GM19397 (cell line): ENCODE measurements at regions not wholly inside any gene's neighbourhood (a gene's known extent, or its start where the extent isn't known, plus 50 kb on each side); places are given as distances from the start of the nearest gene placed in this dataset.
"Not testable (repeated sequence)": the region's sequence is repeated elsewhere in the genome, so short reads cannot be mapped to it uniquely, and the experiment has no call there.

Experiments used
- ATAC-seq: cut with Tn5 transposase; IDR thresholded peaks from one replicate; pipeline ENCODE4 v1.9.1; 2021; ENCODE audit warnings: mild to moderate bottlenecking, moderate library complexity; ENCODE audit not compliant: unreplicated experiment

DNA sequence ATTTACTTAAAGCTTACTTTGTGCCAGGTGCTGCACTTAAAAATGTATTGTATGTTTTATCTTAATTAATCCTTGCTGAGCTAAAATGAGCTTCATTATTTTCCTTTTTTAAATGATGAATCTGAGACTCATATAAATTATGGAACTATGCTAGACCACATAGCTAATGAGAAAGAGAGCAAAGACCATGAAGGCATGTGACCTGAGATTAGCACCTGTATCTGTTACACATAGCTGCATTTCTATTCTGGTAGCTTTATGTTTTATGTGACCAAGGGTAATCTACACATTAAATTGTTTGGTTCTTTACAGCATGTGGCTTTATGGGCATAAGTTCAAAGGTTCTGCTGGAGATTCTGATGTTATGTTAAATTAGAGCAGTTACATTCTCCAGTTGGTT, 839.1 kb upstream of the SORCS1 start:
- ATAC-seq: no peak

DNA sequence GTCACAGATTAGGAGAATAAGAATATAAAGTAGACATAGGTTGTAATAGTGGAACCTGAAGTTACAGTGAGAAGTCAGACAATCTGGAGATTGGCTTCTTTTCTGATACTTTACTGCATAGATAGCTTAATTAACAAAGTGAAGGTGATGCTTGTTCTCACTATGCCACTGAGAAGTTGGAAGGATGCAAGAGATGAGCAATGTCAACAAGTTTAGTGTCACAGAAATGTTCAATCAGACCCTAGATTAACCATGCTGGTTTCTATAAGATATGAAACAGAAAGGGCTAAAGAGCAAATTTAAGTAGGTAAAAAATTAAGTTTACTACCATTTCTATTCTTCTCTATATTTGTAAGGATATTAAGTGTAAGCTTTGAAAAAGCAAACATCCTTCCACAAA, 838.6 kb upstream of the SORCS1 start:
- ATAC-seq: no peak

DNA sequence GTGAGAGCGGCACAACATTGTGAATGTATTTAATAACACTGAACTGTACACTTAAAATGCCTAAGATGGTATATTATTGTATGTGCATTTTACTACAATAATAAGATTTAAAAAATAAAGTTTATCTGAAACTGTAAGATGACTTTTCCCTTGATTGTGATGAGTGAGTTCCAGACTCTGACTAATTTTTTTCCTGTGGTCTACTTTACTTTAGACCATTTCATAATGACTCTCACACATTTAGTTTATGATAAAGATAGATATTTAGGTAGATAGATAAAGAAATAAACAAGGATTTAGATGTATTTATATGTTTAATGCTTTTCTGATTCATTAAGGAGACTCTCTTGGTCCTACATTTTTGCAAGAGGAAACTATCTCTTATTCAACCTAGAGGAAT, 835.9 kb upstream of the SORCS1 start:
- ATAC-seq: no peak

DNA sequence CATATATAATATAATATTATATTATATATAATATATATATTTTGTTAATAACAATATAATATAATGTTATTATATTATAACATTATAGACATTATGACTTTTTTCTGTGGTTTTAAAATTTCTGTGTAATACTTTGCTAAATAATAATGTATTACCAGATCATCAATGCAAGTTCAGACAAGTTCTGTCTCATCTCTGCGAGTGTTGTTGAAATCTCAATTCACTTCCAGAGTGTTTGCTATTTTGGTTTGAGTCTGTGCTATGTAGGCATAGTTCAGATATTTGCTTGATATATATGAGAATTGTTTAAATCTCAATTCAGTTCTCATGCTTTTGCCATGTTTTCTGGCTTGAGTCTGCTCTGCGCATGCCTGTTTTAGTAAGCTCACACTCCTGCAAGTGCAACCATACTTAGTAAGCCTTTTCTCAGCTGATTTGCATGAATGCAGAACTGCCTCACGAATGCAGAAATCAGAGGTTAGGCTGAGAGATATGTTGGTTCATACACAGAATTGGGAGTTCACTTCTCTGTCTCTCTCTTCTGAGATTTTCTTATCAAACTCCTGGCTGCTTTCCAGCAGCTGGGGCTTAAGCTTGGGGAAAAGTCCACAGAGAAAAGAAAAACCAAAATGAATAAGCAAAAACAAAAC, 830.2 kb upstream of the SORCS1 start:
- no peak for ATAC-seq

DNA sequence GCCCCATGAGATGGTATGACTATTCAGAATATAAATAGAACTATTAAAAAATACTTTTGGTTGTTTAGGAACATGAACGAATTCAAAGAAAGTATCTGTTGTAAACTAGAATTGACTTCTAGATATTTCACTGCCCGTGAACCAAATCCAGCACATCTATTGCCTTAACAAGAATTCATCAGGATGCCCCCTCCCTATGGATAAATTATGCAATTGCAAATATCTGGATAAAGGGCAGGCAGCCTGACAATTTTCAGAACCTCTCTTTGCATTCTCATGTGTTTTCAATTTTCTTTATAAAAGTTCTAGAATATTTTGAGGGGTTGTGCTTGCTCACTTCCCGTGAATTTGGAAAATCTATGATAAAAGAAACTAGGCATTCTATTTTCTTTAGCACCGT, 822.1 kb upstream of the SORCS1 start:
- ATAC-seq: no peak

DNA sequence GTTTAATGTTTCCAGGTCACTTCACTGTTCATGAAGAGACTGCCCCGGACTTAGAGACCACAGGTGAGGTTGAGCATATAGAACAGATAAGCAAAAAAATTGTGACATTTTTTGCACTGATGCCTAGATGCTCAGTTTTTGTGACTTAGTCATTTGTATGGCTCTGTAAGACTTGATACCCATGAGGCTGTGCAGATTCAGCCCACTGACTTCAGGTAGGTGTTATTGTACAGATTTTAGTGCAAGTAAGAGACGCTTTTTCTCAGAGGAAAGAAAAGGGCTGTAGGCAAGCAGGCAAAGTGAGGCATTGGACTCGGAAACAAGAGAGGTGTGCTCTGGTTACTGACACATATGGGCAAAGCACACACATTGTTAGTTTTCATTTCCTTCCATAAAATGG, 820.1 kb upstream of the SORCS1 start:
- no peak for ATAC-seq

DNA sequence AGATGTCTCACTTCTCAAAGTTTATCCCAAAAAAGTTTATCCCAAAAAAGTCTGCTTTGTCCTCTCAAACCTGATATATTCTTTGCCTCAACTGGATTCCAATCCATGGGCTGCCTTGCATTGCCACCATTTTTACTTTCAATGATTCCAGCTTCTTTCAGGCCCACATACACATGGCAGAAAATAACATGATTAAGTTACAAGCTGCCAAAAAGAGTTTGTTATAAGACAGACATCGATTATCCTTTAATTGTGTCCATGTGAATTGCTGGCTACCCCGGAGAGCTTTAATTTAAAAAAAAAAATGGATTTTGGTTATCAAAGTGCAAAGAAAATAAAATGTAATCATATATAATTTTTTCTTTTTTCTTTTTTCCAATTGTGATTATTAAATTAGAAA, 819.6 kb upstream of the SORCS1 start:
- no peak for ATAC-seq

DNA sequence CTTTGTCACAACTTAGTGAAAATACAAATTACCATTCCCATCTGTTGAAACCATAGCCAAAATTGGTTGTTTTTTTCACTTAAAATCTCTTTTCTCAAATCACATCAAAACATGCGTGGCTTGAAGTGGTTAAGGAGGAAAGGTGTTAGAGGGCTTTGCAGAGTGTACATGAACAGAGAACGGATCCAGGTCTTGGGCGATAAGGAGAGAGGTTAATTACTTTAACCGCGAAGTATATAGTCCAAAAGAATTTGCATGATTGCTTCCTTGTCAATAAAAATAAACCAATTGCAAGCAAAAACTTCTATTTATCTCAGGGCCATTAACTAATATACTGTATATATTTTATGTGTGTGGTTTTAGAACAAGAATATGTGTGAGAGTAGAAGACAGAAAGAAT, 813.9 kb upstream of the SORCS1 start:
- no peak for ATAC-seq

DNA sequence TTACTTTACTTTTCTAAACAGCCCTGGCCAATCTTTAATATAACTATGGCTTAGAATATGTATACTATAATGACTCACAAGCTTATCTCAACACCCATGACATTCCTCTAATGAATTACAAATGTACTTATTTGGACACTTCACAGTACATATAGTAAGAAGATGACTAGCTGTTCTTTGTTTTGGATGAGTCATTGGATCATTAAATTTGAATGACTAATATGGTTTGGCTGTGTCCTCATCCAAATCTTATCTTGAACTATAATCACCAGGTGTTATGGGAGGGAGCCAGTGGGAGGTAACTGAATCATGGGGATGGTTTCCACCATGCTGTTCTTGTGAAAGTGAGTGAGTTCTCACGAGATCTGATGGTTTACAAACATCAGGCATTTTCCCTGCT, 807.5 kb upstream of the SORCS1 start:
- ATAC-seq: no peak

DNA sequence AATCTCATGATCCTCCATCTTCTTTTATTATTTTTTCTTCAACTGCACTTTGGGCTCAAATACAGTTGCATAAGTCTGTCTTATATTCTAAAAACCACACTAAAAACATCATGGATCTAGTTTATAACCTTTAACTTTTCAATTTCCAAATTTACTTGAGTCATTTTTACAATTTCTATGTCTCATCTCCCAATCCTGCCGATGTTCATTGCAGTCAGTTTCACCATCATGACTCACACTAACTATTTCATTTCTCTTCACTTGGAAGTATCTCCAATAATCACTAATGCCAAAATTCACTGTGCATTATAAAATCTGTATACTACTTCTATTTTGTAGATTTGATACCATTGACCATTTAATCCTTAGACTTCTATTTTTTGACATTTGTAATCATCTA, 806.9 kb upstream of the SORCS1 start:
- ATAC-seq: no peak

DNA sequence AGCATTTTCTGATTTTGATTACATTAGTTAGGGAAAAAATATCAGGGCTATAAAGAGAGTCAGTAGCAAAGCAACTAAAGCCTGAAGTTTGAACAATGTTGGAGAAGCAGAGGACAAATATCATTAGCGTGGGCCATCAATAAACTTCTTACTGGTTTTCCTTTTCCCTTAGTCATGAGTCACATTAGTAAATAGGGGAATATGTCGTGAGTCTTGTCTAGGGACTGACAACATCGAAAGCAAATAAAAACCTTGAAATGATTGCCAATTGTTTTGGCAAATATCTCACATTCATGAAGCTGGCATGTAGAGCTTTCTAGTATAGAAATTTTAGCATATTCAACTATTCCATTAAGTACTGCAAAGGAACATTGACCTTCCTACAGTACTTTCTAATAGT, 806.0 kb upstream of the SORCS1 start:
- ATAC-seq: no peak

DNA sequence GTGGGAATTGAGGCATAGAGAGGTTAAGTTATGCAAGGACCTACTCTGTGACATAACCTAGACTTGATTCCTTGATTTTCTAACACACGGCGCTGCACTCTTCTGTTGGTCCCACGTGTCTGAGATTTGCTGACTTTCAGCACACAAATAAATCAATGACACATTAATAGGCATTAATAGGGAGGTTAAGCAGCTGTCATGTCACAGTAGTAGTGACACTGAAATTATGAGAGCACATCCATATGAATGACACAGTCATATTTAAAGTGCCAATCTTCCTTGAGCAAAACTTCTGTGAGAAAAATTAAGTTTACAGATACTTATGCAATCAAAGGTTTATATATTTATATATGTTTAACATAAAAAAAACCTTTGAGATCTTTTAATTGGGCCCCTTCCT, 805.4 kb upstream of the SORCS1 start:
- ATAC-seq: no peak

DNA sequence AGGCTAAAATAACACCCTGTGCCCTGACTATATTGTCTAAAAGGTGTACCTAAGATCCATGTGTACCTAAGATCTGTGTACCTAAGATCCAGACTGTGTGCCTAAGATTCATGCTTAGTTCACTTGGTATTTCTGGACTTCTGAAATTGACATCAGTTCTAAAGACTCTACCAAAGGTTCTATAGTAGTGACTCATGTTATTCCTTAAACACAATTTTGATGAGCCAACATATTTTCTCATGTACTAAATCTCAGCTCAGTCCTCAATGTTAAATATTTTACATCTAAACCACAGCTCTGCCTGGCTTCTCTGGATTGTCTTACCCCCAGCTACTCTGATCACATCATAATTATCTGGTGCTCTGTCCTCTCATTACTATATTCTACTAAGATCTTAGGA, 802.3 kb upstream of the SORCS1 start:
- no peak for ATAC-seq

DNA sequence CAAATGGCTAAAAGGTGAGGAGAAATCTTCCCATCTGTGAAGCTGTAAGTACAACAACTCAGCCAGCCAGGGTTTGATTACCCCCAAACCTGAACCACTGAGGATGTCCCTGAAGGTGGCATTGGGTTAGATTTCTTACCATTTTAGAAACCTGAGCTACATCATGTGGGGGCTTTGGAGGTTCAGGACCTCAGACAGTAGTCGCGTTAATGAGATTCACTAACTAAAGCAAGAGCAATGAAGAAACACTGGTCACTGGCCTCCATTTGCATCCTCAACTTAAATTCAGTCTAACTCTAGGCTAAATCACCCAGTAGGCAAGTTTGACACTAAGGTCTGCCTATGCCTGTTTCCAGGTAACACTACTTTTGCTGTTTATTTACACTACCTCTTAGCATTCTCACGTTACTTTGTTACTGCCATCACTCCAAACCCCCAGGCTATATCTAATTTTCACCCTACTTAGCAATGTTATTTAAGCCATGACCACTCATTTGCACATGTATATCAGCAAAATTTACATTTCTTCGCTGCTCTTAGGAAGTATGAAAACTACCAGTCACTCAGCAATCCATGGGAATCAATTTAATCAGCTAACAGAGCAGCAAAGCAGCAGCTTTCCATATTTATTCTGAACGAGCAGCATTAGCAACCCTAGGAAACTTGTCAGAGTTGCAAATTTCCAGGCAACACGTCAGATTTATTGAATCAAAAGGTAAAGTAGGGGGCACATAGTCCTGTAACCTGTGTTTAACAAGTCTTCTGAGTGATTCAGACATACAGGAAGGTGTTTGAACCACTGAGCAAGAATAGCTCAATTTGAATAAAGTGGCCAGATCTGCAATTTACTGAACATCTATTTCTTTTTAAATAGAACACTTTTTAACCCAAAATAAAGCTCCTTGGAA, 788.4 kb upstream of the SORCS1 start:
- no peak for ATAC-seq

DNA sequence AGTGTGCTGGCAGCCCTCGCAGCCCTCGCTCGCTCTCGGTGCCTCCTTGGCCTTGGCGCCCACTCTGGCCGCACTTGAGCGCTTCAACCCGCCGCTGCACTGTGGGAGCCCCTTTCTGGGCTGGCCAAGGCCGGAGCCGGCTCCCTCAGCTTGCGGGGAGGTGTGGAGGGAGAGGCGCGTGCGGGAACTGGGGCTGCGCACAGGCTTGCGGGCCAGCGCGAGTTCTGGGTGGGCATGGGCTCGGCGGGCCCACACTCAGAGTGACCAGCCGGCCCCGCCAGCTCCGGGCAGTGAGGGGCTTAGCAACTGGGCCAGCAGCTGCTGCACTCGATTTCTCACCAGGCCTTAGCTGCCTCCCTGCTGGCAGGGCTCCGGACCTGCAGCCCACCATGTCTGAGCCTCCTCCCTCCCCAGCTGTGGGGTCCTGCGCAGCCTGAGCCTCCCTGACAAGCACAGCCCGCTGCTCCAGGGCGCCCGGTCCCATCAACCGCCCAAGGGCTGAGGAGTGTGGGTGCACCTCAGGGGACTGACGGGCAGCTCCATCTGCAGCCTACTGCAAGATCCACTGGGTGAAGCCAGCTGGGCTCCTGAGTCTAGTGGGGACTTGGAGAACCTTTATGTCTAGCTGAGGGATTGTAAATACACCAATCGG, 786.0 kb upstream of the SORCS1 start:
- ATAC-seq: not testable (repeated sequence)

DNA sequence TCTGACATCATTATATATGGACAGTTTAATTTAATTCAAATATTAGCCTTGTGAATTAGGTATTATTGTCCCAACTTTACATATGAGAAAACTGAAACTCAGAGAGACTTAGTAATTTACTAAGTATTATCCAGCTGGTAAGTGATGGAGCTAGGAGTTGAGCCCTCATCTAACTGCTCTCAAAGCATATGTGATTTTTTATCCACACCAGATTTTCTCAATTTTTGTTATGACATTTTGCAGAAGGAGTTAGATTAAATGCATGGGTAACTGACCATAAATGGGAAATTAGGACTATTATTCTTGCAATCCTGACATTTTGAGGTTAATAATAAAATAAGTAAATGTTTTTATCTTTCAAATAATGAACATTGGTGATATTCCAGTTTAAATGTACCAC, 778.3 kb upstream of the SORCS1 start:
- no peak for ATAC-seq

DNA sequence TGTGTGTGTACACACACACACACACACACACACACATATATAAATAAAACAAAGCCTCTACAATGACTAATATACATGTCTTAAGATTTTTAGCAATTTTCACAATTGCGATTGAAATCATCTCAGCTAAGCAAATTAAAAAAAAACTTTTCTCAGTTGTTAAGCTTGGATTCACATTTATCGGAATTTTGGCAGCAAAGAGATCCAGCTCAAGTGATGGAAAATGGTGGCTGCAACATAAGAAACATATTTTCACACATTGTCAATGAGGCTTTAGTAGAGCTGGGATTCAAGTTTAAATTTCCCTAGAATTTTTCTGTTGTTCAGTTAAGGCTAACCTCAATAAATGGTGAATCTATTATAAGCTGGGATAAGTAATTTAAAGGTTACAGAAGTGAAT, 768.6 kb upstream of the SORCS1 start:
- ATAC-seq: no peak

DNA sequence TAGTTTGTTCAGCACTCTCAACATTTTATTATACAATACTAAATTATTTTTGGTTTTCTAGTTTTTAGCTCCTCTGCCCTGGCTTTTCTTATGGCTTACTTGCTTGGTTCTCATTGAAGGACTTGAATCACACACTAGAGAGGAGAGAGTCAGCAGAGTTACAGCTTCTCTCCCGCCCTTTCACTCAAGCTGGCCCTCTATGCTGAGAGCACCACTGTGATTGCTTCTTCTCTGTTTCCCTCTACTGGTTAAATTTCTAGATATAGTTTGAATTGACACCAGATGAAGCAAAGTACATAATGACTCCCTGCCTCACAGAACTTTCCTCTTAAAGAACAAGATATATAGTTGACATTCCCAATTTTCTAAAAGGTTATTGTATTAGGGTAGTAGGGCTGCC, 767.3 kb upstream of the SORCS1 start:
- ATAC-seq: no peak

DNA sequence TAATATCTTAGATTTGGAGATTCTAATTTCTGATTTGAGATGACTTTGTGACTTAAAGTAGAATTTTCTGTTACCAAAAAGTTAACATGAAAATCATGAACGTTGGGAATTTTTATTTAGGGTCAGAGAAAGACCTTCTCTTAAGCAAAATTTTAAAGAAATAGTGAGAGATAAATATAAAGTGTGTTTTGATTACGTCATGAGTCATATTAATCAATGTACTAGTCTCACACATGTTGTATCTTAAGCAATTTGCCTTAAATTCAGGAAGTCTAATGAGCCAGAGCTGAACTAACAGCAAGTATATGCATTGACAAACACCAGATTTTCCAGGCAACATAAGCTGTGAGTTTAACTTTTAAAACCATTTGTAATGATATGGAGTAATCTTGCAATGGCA, 765.5 kb upstream of the SORCS1 start:
- ATAC-seq: no peak

DNA sequence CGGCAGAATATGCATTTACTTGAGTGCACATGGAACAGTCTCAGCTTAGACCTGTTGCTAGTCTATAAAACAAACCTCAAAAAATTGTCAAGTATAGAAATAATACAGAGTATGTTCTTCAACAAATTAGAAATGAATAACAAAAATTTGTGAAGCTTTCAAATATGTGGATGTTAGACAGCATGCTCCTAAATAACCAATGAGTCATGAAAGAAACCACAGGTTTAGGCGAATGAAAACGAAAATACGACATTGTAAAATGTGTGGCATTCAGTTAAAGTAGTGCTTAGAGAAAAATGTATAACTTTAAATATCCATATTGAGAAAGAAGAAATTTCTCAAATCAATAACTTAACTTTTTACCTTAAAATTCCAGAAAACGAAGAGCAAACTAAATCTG, 760.0 kb upstream of the SORCS1 start:
- no peak for ATAC-seq

DNA sequence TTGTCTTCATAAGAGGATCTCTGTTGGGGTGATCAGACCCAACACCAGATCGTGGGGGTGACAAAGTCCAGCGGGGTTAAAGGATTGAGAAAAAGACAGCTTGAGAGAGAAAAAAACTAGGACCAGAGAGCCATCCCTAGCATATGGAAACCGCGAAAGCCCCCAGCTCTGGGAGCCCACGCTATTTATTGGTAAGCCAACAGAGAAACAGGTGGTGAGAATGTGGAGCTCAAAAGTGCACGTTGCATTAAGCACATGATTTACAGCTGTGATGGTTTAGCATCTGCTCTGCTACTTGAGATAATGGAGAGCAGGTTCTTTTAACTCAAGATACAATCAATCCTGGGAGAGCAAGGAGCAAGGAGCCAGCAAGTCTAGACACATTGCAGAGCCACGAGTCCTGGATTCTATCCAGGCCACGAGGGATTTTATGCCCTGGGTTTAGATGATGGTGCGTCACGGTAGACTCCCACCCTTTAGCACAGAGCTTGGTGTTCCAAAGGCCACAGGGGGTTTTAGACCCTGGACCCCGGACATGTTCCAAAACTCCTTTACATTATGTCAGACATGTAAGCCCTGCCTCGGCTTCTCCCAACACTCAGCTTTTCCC, 755.2 kb upstream of the SORCS1 start:
- ATAC-seq: no peak

DNA sequence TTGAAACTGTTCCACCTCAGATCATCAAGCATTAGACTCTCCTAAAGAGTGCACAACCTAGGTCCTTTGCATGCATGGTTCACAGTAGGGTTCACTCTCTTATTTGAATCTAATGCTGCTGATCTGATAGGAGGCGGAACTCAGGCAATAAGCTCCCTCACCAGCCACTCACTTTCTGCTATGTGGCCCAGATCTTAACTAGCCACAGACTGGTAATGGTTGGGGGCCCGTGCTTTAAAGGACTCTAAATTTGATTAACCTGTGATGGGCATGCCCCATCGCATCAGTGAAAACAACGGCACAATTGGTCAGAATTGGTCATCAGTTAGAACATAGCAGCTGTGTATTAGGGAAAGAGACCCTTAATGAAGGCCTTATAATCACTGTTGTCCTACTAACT, 753.7 kb upstream of the SORCS1 start:
- ATAC-seq: no peak
